ENCODE measurements at regions not wholly inside any gene's neighbourhood (a gene's known extent, or its start where the extent isn't known, plus 50 kb on each side); places are given as distances from the start of the nearest gene placed in this dataset.

DNA sequence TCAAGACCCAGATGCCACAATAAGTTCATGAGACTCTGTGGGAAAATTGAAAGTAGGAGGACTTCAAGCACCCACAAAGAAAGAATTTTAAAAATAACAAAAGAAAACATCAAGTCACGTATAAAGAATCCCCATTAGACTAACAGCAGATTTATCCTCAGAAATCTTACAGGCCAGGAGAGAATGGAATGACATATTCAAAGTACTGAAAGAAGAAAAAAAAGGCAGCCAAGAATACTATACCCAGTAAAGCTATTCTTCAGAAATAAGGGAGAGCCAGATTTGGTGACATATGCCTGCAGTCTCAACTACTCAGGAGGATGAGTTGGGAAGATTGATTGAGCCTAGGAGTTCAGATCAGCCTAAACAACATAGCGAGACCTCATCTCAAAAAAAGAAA lies 84.3 kb upstream of the CD53 start:
- TF ChIP-seq, protein P1, sequence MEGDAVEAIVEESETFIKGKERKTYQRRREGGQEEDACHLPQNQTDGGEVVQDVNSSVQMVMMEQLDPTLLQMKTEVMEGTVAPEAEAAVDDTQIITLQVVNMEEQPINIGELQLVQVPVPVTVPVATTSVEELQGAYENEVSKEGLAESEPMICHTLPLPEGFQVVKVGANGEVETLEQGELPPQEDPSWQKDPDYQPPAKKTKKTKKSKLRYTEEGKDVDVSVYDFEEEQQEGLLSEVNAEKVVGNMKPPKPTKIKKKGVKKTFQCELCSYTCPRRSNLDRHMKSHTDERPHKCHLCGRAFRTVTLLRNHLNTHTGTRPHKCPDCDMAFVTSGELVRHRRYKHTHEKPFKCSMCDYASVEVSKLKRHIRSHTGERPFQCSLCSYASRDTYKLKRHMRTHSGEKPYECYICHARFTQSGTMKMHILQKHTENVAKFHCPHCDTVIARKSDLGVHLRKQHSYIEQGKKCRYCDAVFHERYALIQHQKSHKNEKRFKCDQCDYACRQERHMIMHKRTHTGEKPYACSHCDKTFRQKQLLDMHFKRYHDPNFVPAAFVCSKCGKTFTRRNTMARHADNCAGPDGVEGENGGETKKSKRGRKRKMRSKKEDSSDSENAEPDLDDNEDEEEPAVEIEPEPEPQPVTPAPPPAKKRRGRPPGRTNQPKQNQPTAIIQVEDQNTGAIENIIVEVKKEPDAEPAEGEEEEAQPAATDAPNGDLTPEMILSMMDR (IDR thresholded peaks at IDR 0.05; ENCODE audit: insufficient read depth, low read length) = no peak
- no peak for TF ChIP-seq POLR2AphosphoS5 (IDR thresholded peaks at IDR 0.05; ENCODE audit: low read depth)
- TF ChIP-seq REST (IDR thresholded peaks at IDR 0.05; ENCODE audit: insufficient replicate concordance, low read depth) = no peak
- no peak for TF ChIP-seq GABPA (IDR thresholded peaks at IDR 0.05; ENCODE audit: low read depth)
- no peak for TF ChIP-seq SPI1 (IDR thresholded peaks at IDR 0.05; ENCODE audit: borderline replicate concordance, low read depth)

Data from HL-60 (cell line).